Bronchial epithelial cell (primary cell): ENCODE measurements at regions not wholly inside any gene's neighbourhood (a gene's known extent, or its start where the extent isn't known, plus 50 kb on each side); places are given as distances from the start of the nearest gene placed in this dataset.

Experiments used
- DNase-seq: peaks from one replicate; pipeline ENCODE4 v3.0.0-alpha.2; 2010; ENCODE audit warnings: low read depth
- FAIRE-seq: peaks from 2 replicates; lab custom pipeline; 2011; peaks lifted over from hg19 to GRCh38; lab: Jason Lieb, UNC
- H3K27me3 ChIP-seq: 2 replicates; pipeline ENCODE4 v1.5.1; 2011; ENCODE audit warnings: low read length; ENCODE audit not compliant: control insufficient read depth, insufficient read depth
- H3K36me3 ChIP-seq: 2 replicates; pipeline ENCODE4 v1.5.1; 2011; ENCODE audit warnings: low read length; ENCODE audit not compliant: control insufficient read depth, insufficient read depth
- H3K4me3 ChIP-seq: 2 replicates; pipeline ENCODE4 v1.5.1; 2011; ENCODE audit warnings: mild to moderate bottlenecking, low read depth, low read length, control low read depth
- TF ChIP-seq, protein P1 (sequence below): IDR thresholded peaks from 2 replicates; pipeline ENCODE4 v1.5.1; 2011; ENCODE audit warnings: mild to moderate bottlenecking, moderate library complexity, low read length, control low read depth, inconsistent platforms; ENCODE audit not compliant: insufficient read depth, severe bottlenecking

DNA sequence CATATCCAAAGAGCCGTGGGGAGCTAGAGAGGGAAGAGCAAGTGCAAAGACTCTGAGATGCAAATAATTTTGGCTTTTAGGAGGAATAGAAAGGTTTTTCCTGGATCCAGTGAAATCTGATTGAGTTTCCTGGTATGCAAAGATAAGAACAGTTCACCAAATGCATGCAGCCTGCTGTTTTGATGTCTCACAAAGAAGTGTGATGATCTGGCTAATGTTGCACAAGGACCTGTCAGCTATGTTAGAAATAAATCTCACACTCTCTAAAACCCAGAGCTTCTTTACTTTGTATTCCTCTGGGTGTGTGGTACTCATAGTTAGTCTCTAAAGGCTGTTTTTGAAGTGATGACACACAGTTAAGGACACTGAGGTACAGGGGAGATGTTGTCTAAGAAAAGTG is 321.4 kb downstream of the AACS start:
- Histone ChIP-seq H3K4me3 (no peak overlapping the region), H3K27me3 (no peaks in the 10 kb centered on the region), H3K36me3 (no peaks in the 10 kb centered on the region)
- TF ChIP-seq, protein P1, sequence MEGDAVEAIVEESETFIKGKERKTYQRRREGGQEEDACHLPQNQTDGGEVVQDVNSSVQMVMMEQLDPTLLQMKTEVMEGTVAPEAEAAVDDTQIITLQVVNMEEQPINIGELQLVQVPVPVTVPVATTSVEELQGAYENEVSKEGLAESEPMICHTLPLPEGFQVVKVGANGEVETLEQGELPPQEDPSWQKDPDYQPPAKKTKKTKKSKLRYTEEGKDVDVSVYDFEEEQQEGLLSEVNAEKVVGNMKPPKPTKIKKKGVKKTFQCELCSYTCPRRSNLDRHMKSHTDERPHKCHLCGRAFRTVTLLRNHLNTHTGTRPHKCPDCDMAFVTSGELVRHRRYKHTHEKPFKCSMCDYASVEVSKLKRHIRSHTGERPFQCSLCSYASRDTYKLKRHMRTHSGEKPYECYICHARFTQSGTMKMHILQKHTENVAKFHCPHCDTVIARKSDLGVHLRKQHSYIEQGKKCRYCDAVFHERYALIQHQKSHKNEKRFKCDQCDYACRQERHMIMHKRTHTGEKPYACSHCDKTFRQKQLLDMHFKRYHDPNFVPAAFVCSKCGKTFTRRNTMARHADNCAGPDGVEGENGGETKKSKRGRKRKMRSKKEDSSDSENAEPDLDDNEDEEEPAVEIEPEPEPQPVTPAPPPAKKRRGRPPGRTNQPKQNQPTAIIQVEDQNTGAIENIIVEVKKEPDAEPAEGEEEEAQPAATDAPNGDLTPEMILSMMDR, result no peak
- FAIRE-seq (no peak), DNase-seq (no peak)

DNA sequence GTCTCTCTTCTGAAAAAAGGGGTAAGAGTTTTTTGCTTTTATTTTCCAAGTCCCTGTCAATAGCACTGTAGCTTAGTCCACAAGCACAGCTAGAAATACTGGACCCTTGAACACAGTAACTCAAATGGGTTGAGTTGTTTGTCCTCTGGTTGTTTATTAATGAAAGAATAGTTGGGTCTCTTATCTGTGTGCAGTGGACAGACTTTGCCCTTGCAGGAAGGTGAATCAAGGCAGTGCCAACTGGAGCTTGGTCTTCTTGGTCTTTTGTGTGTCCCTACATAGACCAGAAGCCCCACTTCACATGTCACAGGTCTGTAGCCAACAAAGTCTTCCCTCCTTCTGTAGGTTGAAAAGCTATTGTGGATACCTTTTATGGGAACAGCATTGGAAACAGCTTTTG is 322.0 kb downstream of the AACS start:
- Histone ChIP-seq H3K27me3 (no peaks in the 10 kb centered on the region), H3K36me3 (no peaks in the 10 kb centered on the region), H3K4me3 (no peak overlapping the region)
- DNase-seq (no peak), FAIRE-seq (no peak)
- TF ChIP-seq, protein P1, result no peak

DNA sequence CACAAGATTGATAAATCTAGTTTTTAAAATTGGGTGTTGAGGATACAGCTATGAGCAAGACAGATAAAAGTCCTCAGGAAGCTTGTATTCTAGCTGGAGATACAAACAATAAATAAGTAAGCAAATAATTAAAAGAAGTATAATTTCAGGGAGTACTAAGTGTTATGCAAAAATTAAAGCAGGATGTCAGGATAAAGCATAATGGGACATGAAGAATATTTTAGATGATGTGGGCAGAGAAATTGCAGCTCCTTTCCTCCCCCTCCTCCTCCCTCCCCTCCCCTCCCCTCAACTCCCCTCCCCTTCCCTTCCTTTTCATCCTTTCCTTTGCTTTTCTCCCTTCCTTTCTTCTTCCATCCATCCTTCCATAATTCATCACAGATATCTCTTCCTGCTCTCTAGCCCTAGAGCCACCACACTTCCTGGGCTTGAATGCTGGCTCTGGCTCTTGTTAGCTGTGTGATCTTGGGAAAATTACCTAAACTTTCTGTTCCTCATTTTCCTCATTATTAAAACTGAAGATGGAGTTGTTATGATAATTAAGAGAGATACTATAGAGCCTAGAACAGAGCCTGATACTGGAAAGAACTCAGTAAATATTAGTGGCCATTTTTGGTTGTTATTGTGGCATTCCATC is 323.9 kb downstream of the AACS start:
- DNase-seq, result no peak
- H3K27me3 ChIP-seq, result no peaks in the 10 kb centered on the region

DNA sequence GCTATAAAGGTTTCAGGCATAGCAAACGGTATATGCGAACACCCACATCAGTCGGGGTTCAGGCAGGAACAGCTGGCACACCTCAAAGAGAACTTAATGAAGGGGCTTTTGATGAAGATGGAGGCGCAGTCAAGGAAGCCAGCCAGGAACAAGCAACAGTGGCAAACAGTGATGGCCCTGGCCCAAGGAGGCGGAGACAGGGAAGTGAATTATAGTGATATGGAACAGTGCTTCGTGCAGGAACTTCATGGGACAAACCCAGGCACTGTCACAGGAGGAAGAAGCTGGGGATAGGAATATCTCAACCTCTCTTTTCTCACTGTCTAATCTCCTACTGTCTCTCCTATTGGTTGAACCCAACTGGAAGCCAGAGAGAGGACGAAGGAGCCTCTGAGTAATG is 328.3 kb downstream of the AACS start:
- TF ChIP-seq, protein P1, result no peak
- no peak for DNase-seq

More for the DNA sequence above, 323.9 kb downstream of the AACS start:
- TF ChIP-seq, protein P1, result no peak
- H3K4me3 ChIP-seq, result no peak overlapping the region
- H3K36me3 ChIP-seq, result no peaks in the 10 kb centered on the region
- no peak for FAIRE-seq

DNA sequence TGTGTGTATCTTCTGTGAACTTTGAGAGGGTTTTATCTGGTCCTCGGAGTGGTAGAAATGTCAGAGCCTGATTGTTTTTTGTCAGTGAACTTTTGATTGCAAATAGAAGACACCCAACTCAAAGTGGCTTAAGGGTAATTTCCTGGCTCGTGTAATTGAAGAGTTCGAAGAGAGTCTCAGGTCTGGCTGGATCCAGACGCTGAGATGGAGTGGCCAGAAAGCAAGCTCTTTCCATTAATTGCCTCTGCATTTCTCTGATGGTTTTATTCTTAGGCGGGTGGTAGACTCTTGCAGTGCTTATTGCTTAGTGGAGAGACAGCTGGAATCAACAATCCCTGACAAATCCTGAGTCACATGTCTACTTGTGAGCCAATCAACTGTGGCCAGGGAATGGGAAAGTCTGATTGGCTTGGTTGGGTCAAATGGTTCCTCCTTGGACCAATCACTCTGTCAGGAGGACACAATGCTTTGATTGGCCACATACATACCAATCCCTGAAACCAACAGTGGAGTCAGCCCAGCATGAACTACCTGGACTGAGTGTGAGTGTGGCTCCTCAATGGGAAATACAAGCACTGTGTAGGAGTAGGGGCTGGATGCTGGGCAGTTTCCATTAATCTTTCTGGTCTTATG is 330.5 kb downstream of the AACS start:
- DNase-seq (no peak), FAIRE-seq (no peak)
- TF ChIP-seq, protein P1, result no peak
- Histone ChIP-seq H3K27me3 (no peaks in the 10 kb centered on the region), H3K36me3 (no peaks in the 10 kb centered on the region), H3K4me3 (no peak overlapping the region)

More for the DNA sequence above, 328.3 kb downstream of the AACS start:
- peak; percentile 62 for FAIRE-seq
- no peaks in the 10 kb centered on the region for H3K36me3 ChIP-seq
- no peak overlapping the region for H3K4me3 ChIP-seq
- no peaks in the 10 kb centered on the region for H3K27me3 ChIP-seq
